ENCODE measurements at regions not wholly inside any gene's neighbourhood (a gene's known extent, or its start where the extent isn't known, plus 50 kb on each side); places are given as distances from the start of the nearest gene placed in this dataset.
"Not testable (repeated sequence)": the region's sequence is repeated elsewhere in the genome, so short reads cannot be mapped to it uniquely, and the experiment has no call there.

- TF ChIP-seq EP300 (conservative IDR thresholded peaks at IDR 0.05; ENCODE audit: poor library complexity, severe bottlenecking), result no peak
These were observed 351.8 kb upstream of the AMOT start (continued) for GRCh38 chrX:113192418-113192817.

GRCh38 chrX:113157496-113157895 lies 316.9 kb upstream of the AMOT start:
- Histone ChIP-seq H2AFZ (ENCODE audit: low read depth, low read length) (no peak overlapping the region), H3K9me2 (ENCODE audit: insufficient read depth, low read length) (no peaks in the 10 kb centered on the region), H3K79me2 (replicated peaks; ENCODE audit: insufficient read depth, low read length) (no peaks in the 10 kb centered on the region), H3K4me2 (ENCODE audit: low read length) (no peak overlapping the region), H3K9me3 (ENCODE audit: low read length) (no peaks in the 10 kb centered on the region), H3K27me3 (ENCODE audit: insufficient read depth, low read depth, low read length) (no peaks in the 10 kb centered on the region), H3K4me3 (ENCODE audit: low read length) (no peak overlapping the region), H3K36me3 (ENCODE audit: insufficient read depth, low read length) (no peaks in the 10 kb centered on the region), H3F3A (ENCODE audit: insufficient read depth, low read length, poor library complexity, severe bottlenecking) (no peaks in the 10 kb centered on the region), H3K9ac (ENCODE audit: low read length) (no peak overlapping the region), H3K27ac (ENCODE audit: low read length) (no peak overlapping the region), H4K20me1 (ENCODE audit: insufficient read depth) (no peaks in the 10 kb centered on the region)
- no peak for TF ChIP-seq EZH2 (IDR thresholded peaks at IDR 0.05; ENCODE audit: borderline replicate concordance, insufficient read depth, low read length, poor library complexity, severe bottlenecking)
- TF ChIP-seq POLR2AphosphoS5 (IDR thresholded peaks at IDR 0.05), result no peak
- no peak for TF ChIP-seq RAD21 (conservative IDR thresholded peaks at IDR 0.05)
- no peak for TF ChIP-seq SMC3 (conservative IDR thresholded peaks at IDR 0.05; ENCODE audit: poor library complexity)
- TF ChIP-seq EP300 (conservative IDR thresholded peaks at IDR 0.05; ENCODE audit: poor library complexity, severe bottlenecking), result no peak
- TF ChIP-seq REST (IDR thresholded peaks at IDR 0.05; ENCODE audit: borderline replicate concordance), result no peak
- TF ChIP-seq, protein P1, sequence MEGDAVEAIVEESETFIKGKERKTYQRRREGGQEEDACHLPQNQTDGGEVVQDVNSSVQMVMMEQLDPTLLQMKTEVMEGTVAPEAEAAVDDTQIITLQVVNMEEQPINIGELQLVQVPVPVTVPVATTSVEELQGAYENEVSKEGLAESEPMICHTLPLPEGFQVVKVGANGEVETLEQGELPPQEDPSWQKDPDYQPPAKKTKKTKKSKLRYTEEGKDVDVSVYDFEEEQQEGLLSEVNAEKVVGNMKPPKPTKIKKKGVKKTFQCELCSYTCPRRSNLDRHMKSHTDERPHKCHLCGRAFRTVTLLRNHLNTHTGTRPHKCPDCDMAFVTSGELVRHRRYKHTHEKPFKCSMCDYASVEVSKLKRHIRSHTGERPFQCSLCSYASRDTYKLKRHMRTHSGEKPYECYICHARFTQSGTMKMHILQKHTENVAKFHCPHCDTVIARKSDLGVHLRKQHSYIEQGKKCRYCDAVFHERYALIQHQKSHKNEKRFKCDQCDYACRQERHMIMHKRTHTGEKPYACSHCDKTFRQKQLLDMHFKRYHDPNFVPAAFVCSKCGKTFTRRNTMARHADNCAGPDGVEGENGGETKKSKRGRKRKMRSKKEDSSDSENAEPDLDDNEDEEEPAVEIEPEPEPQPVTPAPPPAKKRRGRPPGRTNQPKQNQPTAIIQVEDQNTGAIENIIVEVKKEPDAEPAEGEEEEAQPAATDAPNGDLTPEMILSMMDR (IDR thresholded peaks at IDR 0.05; ENCODE audit: poor library complexity, severe bottlenecking), result no peak
- TF ChIP-seq MXI1 (conservative IDR thresholded peaks at IDR 0.05; ENCODE audit: poor library complexity, severe bottlenecking), result no peak
- TF ChIP-seq TAF1 (IDR thresholded peaks at IDR 0.05; ENCODE audit: low read depth), result no peak

DNA sequence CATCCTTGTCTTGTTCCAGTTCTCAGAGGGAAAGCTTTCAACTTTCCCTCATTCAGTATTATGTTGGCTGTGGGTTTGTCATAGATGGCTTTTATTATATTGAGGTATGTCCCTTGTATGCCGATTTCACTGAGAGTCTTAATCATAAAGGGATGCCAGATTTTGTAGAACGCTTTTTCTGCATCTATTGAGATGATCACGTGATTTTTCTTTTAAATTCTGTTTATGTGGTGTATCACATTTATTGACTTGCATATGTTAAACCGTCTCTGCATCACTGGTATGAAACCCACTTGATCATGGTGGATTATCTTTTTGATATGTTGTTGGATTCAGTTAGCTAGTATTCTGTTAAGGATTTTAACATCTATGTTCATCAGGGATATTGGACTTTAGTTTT lies 313.7 kb upstream of the AMOT start:
- not testable (repeated sequence) for H3K36me3 ChIP-seq (ENCODE audit: insufficient read depth, low read length); H3K4me2 ChIP-seq (ENCODE audit: low read length); H2AFZ ChIP-seq (ENCODE audit: low read depth, low read length); H4K20me1 ChIP-seq (ENCODE audit: insufficient read depth); H3K79me2 ChIP-seq (replicated peaks; ENCODE audit: insufficient read depth, low read length); H3K9ac ChIP-seq (ENCODE audit: low read length); H3K27ac ChIP-seq (ENCODE audit: low read length); H3K27me3 ChIP-seq (ENCODE audit: insufficient read depth, low read depth, low read length); H3K9me2 ChIP-seq (ENCODE audit: insufficient read depth, low read length); H3K9me3 ChIP-seq (ENCODE audit: low read length); H3F3A ChIP-seq (ENCODE audit: insufficient read depth, low read length, poor library complexity, severe bottlenecking); H3K4me3 ChIP-seq (ENCODE audit: low read length)
